HUES6 (cell line): ENCODE measurements at regions not wholly inside any gene's neighbourhood (a gene's known extent, or its start where the extent isn't known, plus 50 kb on each side); places are given as distances from the start of the nearest gene placed in this dataset.

Experiments
- H3K27ac ChIP-seq: 2 replicates; pipeline ENCODE4 v1.7.0; 2013; ENCODE audit warnings: low read depth, mild to moderate bottlenecking, low read length, inconsistent platforms
- H3K27me3 ChIP-seq: 2 replicates; pipeline ENCODE4 v1.6.1; 2013; ENCODE audit warnings: low read length; ENCODE audit not compliant: control insufficient read depth, insufficient read depth
- H3K36me3 ChIP-seq: 2 replicates; pipeline ENCODE4 v1.6.1; 2013; ENCODE audit warnings: low read length; ENCODE audit not compliant: control insufficient read depth, insufficient read depth
- H3K4me1 ChIP-seq: 2 replicates; pipeline ENCODE4 v1.6.1; 2013; ENCODE audit warnings: low read length; ENCODE audit not compliant: control insufficient read depth, insufficient read depth
- H3K4me3 ChIP-seq: 2 replicates; pipeline ENCODE4 v1.5.1; 2013; ENCODE audit warnings: low read depth, low read length
- H3K9ac ChIP-seq: one replicate; pipeline ENCODE4 v1.6.1; 2013; ENCODE audit warnings: mild to moderate bottlenecking, low read length
- H3K9me3 ChIP-seq: 2 replicates; pipeline ENCODE4 v1.6.1; 2013; ENCODE audit warnings: low read depth, low read length; ENCODE audit not compliant: control insufficient read depth, insufficient read depth

DNA sequence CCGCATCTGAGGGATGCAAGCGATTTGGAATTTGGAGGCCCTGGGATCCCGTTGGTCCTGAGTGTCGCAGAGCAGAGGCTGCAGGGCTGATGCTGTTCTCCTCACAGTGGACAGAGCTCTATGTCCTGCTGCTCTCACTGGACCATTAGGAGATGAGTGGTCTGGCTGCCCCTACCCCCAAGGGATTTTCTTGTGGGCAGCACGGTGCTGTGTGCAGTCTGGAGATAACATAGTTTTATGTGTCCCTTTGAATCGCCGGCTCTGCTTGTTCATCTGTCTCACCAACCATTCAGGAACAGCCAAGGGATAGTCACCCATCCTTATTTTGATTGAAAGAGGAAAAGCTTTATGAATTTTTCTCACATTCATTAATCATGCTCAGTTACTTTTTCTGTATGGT, 49.9 kb downstream of the CHRM3 start:
- no peak overlapping the region for H3K4me3 ChIP-seq
- H3K27me3 ChIP-seq: no peaks in the 10 kb centered on the region
- no peak overlapping the region for H3K9ac ChIP-seq
- H3K27ac ChIP-seq: no peak overlapping the region
- no peaks in the 10 kb centered on the region for H3K9me3 ChIP-seq
- H3K4me1 ChIP-seq: no peaks in the 10 kb centered on the region
- H3K36me3 ChIP-seq: no peaks in the 10 kb centered on the region

- H3K4me1 ChIP-seq: no peaks in the 10 kb centered on the region
- no peak overlapping the region for H3K27ac ChIP-seq
- H3K9ac ChIP-seq: no peak overlapping the region
- H3K27me3 ChIP-seq: no peaks in the 10 kb centered on the region
- no peaks in the 10 kb centered on the region for H3K9me3 ChIP-seq
- H3K4me3 ChIP-seq: no peak overlapping the region
- H3K36me3 ChIP-seq: no peaks in the 10 kb centered on the region
Observed at GRCh38 chr1:239437822-239438221, 51.5 kb downstream of the CHRM3 start.

- no peak overlapping the region for H3K4me3 ChIP-seq
- H3K9ac ChIP-seq: no peak overlapping the region
- no peaks in the 10 kb centered on the region for H3K27me3 ChIP-seq
- no peak overlapping the region for H3K27ac ChIP-seq
- no peaks in the 10 kb centered on the region for H3K4me1 ChIP-seq
- H3K9me3 ChIP-seq: no peaks in the 10 kb centered on the region
- H3K36me3 ChIP-seq: no peaks in the 10 kb centered on the region
Observed at GRCh38 chr1:239438891-239439290, 52.5 kb downstream of the CHRM3 start.

DNA sequence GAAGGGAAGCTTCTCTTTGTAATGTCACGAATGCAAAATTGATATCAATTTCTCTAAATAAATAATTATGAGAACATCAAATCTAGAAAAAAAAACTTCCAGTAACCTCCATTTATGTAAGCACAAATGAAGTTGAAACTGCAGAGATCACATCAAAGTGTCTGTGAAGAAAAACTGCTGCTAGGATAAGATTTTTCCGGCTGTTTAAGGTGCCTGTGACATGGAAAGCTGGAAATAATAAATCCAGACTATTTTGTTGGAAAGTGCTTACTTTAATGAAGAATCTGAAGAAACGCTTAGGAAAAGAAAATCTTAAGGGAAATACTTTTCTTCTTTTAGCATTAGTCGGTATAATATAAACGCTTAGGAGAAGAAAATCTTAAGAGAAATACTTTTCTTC, 57.0 kb downstream of the CHRM3 start:
- Histone ChIP-seq H3K4me3 (no peak overlapping the region), H3K4me1 (no peaks in the 10 kb centered on the region), H3K36me3 (no peaks in the 10 kb centered on the region), H3K9ac (no peak overlapping the region), H3K27me3 (no peaks in the 10 kb centered on the region), H3K9me3 (no peaks in the 10 kb centered on the region), H3K27ac (no peak overlapping the region)

- Histone ChIP-seq H3K9ac (no peak overlapping the region), H3K4me3 (no peak overlapping the region)
Observed at GRCh38 chr1:239446611-239447010, 60.2 kb downstream of the CHRM3 start.

GRCh38 chr1:239448911-239449310, 62.5 kb downstream of the CHRM3 start:
- no peaks in the 10 kb centered on the region for H3K36me3 ChIP-seq
- no peaks in the 10 kb centered on the region for H3K9me3 ChIP-seq
- no peaks in the 10 kb centered on the region for H3K4me1 ChIP-seq
- no peaks in the 10 kb centered on the region for H3K27me3 ChIP-seq
- no peak overlapping the region for H3K27ac ChIP-seq
- no peak overlapping the region for H3K4me3 ChIP-seq
- H3K9ac ChIP-seq: no peak overlapping the region

More at GRCh38 chr1:239446611-239447010, 60.2 kb downstream of the CHRM3 start:
- Histone ChIP-seq H3K36me3 (no peaks in the 10 kb centered on the region), H3K9me3 (no peaks in the 10 kb centered on the region), H3K27me3 (no peaks in the 10 kb centered on the region), H3K27ac (no peak overlapping the region), H3K4me1 (no peaks in the 10 kb centered on the region)

DNA sequence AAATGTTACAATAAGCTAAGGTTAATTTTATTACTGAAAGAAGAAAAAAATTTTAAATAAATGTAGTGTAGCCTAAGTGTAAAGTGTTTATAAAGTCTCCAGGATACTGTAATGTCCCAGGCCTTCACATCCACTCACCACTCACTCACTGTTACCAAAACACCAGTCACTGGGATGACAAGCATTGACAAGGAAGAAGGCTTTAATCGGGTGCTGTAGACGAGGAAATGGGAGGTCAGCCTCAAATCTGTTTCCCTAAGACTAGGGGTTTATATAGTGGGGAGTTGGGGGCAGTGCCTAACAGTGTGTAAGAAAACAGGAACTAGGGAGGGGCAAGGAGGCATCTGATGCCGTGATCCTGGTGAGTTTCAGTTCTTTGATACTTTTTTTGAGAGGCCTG, 69.4 kb downstream of the CHRM3 start:
- H3K27ac ChIP-seq: no peak overlapping the region
- no peaks in the 10 kb centered on the region for H3K4me1 ChIP-seq
- H3K36me3 ChIP-seq: no peaks in the 10 kb centered on the region
- H3K4me3 ChIP-seq: no peak overlapping the region
- H3K27me3 ChIP-seq: no peaks in the 10 kb centered on the region
- H3K9ac ChIP-seq: no peak overlapping the region
- H3K9me3 ChIP-seq: peaks cover 15% of the 10 kb centered on the region

- H3K27ac ChIP-seq: no peak overlapping the region
- no peaks in the 10 kb centered on the region for H3K4me1 ChIP-seq
- no peak overlapping the region for H3K4me3 ChIP-seq
- no peaks in the 10 kb centered on the region for H3K27me3 ChIP-seq
- no peak overlapping the region for H3K9ac ChIP-seq
- H3K9me3 ChIP-seq: peaks cover 15% of the 10 kb centered on the region
- H3K36me3 ChIP-seq: no peaks in the 10 kb centered on the region
Observed at GRCh38 chr1:239456788-239457187, 70.4 kb downstream of the CHRM3 start.

DNA sequence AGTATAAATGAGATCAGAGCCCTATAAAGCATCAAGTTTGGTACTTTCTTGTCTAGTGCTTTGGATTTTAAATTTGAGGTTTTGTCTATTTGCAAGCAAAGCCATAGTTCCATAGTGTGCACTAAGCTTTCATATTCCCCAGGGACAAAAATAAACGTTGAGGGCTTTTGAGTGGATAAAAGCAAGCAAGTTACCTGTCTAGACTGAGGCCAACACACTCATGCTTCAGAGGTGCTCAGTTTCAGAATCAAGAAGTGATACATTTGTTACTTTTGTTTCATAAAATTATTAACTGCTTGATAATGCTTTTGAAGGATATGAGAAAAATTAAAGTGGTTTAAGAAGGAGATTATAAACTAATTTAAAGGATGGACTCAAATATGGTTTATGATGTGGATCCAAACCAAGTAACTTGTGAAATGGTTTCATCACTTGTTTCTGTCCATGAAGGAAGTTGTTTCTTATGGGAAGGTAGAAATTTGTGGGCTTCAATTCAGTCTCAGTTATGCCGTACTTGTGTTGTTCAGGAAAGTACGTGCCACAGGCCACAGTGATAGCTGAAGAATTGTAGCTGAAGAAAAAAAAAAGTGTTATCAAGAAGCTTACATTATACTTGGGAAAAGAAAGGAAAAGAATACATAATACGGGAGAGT, 71.2 kb downstream of the CHRM3 start:
- Histone ChIP-seq H3K27me3 (no peaks in the 10 kb centered on the region), H3K9ac (no peak overlapping the region), H3K4me1 (no peaks in the 10 kb centered on the region), H3K27ac (no peak overlapping the region), H3K9me3 (peaks cover 15% of the 10 kb centered on the region), H3K4me3 (no peak overlapping the region), H3K36me3 (no peaks in the 10 kb centered on the region)

DNA sequence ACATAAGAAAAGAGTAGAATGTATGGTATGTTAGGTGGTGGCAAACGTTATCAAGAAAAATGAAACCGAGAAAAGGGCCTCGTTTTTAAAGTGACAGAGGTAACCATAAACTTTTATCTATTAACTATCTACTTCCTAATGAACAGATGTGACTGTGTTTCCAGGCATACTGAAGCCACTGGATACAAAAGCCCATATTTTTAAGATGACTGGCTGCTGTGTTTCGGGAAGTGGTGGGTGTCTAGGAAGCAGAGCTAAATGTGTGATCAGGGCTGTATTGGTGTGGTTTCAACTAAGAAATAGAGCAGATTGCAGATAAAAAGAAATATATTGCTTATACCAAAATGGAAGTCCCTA, 71.8 kb downstream of the CHRM3 start:
- Histone ChIP-seq H3K9ac (no peak overlapping the region), H3K36me3 (no peaks in the 10 kb centered on the region), H3K9me3 (peaks cover 15% of the 10 kb centered on the region), H3K4me3 (no peak overlapping the region), H3K27me3 (no peaks in the 10 kb centered on the region), H3K27ac (no peak overlapping the region), H3K4me1 (no peaks in the 10 kb centered on the region)

- H3K27me3 ChIP-seq: no peaks in the 10 kb centered on the region
- no peak overlapping the region for H3K9ac ChIP-seq
- no peaks in the 10 kb centered on the region for H3K36me3 ChIP-seq
- no peaks in the 10 kb centered on the region for H3K4me1 ChIP-seq
- H3K9me3 ChIP-seq: no peaks in the 10 kb centered on the region
- no peak overlapping the region for H3K27ac ChIP-seq
- no peak overlapping the region for H3K4me3 ChIP-seq
Observed at GRCh38 chr1:239467730-239468129, 81.4 kb downstream of the CHRM3 start.

GRCh38 chr1:239478069-239478468, 91.7 kb downstream of the CHRM3 start:
- Histone ChIP-seq H3K27ac (no peak overlapping the region), H3K4me3 (no peak overlapping the region), H3K4me1 (no peaks in the 10 kb centered on the region), H3K27me3 (no peaks in the 10 kb centered on the region), H3K36me3 (no peaks in the 10 kb centered on the region), H3K9me3 (peaks cover 19% of the 10 kb centered on the region), H3K9ac (no peak overlapping the region)
